Activated CD8-positive, alpha-beta memory T cell treated with anti-CD3 and anti-CD28 coated beads, Interleukin-2, amount 50 U/mL, for 1 hour (primary cell): ENCODE measurements at regions not wholly inside any gene's neighbourhood (a gene's known extent, or its start where the extent isn't known, plus 50 kb on each side); places are given as distances from the start of the nearest gene placed in this dataset.
"Not testable (repeated sequence)": the region's sequence is repeated elsewhere in the genome, so short reads cannot be mapped to it uniquely, and the experiment has no call there.

ENCODE experiments used
- DNase-seq: peaks from one replicate; pipeline ENCODE4 v3.0.0-alpha.2; 2020; ENCODE audit errors: extremely low read depth

DNA sequence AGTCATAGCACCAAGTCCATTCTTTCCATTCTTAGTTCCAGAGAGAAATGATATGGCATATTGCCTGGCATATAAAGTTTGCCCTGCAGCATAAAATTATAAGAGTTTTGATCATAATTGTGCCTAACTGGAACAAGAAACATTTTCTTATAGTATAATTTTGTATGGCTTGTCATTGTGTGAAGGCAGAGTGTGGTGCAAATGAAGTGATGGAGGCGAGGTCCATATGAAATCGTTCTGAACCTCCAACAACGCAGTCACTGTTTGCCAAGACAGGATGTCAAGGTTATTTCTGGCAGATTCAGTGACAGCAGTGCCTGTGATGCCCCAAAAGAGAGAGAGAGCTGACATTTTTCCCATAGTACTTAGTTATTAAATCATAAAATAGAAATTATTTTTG, 584.0 kb downstream of the ADGRL2 start:
- DNase-seq, result no peak

DNA sequence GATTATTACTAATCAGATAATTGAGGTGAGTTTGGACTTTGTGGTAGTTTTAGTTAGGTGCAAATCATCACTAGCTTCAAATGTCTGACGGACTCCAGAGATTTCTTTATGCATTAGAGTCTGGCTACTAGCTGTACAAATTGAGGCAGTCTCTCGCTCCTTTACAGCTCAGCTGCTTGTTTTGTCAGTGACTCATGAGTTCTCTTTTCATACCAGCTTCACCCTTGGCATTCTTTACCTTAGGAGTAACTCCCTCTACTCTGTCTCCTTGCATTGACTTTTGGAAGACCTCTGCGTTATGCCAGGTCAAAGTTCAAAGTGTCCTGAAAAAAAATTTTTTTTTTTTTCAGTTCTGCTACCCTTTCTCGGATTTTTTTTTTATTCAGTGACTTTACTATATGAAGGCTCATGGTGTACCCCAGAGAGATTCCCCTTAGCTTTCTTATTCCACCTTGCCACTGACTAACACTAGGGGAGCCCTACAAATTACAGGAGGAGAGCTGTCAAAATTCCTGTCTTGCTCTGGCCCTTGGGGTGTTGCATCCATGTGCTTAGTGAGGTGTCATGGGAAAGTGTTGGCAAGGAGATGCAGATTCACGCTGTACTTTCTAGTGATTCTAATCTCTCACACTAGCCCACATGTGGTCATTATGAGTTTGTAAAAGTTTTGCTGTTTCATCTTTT, 576.6 kb downstream of the ADGRL2 start:
- DNase-seq, result no peak

DNA sequence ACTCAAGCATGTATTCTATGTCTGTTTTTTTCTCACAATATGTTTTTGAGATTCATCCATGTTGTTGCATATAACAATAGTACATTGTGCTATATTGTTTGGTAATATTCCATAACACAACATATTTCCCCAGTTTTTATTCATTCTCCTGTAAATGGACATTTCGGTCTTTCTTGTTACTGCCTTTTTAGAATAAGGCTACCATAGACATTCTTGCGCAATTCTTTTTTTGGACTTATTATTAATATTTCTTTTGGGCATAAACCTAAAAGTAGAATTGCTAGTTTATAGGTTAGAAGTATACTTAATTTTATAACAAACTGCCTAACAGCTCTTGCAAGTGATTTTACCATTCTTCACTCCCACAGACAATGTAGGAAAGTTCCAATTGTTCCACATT, 573.0 kb downstream of the ADGRL2 start:
- no peak for DNase-seq

DNA sequence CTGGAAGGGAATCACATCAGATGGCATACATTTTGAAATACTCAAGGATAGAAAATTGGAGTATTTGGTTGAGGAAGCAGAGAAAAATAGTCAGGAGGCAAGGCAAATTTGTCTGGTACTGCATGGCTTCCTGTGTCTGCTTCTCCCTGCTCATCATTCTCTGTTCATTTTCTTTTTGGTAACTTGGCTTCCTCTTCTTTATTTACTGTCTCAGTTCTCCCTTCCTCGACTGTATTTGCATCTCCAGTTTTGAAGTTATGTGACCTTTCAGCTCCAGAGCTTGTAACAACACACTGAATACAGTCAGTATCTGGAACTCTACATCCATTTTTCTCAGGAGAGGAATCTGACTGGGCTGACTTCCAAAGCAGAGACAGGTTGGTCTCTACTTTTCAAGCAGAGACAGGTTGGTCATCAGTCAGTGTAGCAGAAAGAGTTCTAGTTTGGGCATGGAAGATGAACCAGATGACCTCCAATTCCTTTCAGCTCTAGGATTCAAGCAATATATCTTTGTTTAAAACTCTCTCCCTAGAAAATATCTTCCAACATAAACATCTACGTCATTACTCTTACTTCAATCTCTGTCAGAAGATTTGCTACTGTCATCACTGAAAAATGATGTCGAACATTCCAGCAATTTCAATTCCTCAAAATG, 571.2 kb downstream of the ADGRL2 start:
- no peak for DNase-seq

DNA sequence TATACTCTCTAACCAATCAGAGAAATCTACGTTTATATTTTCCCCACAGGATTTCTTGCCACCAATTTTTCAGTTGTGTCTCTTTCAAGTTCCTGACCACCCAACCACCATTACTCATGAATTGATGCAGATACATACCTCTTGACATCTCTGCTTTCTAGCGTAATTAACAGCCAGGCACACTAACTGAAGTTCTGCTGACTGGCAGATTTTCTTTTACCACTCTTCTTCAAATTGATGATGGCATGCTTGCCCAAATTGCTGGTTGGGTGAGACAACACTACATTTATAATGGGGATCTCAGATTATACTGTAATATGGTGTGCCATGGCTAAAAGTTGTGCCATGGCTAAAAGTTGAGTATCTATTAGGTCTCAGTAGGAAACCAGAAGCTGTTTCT, 566.7 kb downstream of the ADGRL2 start:
- no peak for DNase-seq

DNA sequence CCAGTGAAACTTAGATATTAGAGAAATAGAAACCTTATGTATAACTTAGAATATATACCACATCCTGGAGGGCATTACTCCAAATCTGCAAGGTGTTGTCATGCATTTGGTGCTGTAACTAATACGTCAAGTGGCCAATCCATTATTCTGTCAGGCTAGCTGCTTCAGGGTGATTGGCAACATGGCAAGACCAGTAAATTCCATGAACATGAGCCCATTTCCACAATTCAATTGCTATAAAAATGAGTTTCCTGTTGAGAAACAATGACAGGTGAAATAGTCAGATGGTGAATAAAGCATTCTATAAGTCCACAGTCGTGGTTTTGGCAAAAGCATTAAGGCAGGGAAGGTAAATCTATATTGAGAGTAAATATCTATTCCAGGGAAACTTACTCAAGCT, 566.0 kb downstream of the ADGRL2 start:
- DNase-seq, result no peak

DNA sequence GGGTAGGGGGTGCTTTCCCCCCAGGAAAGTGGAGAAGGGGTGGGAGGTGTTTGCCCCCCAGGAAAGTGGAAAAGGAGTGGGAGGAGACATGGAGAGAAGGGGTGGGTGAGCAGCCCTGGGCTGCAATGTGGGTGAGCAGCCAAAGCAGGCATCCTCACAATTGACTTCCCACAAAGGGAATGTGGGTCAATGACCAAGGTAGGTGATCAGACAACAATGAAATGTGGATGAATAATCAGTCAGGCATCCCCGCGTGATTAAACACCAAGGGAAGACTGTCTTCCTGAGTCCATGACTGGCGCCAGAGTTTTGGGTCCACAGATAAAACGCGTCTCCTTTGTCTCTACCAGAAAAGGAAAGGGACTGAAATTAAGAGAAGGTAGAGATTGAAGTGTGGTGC, 558.8 kb downstream of the ADGRL2 start:
- not testable (repeated sequence) for DNase-seq

DNA sequence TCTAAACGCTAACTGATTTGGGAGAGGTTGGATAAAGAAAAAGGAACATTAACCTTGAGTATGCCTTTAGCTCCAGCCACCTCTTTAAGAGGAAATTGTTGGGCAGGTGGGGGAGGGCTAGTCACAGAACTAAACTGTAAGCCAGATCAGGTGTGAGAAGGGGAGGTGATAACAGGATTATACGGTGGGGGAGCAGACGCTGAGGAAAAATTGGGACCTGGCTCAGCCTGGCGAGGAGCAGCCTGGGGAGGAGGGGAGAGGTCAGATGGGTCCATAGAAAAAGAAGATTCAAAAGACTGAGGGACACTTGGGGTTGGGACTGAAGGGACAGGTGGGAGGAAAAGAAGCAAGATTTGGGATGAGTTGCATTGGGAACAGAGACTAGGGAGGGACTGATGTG, 558.0 kb downstream of the ADGRL2 start:
- DNase-seq, result not testable (repeated sequence)

DNA sequence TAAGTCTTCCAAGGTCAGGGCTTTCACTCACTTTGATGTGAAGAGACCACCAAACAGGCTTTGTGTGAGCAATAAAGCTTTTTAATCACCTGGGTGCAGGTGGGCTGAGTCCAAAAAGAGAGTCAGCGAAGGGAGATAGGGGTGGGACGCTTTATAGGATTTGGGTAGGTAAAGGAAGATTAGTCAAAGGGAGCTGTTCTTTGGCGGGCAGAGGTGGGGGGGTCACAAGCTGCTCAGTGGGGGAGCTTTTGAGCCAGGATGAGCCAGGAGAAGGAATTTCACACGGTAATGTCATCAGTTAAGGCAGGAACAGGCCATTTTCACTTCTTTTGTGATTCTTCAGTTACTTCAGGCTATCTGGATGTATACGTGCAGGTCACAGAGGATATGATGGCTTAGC, 553.8 kb downstream of the ADGRL2 start:
- not testable (repeated sequence) for DNase-seq

DNA sequence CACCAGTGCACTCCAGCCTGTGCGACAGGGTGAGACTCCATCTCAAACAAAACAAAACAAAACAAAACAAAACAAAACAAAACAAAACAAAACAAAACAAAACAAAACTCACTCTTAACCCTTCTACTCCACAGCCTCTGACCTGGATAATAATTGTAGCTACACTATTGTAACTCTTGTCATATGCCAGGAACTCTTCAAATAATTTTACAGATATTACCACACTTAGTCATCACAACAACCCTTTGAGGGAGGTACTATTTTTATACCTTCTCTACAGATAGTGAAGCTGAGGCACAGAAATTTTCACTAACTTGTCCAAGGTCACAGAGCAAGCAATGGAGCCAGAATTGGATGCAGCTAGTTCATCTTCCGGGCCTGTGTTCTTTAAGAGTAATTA, 547.8 kb downstream of the ADGRL2 start:
- DNase-seq, result no peak

DNA sequence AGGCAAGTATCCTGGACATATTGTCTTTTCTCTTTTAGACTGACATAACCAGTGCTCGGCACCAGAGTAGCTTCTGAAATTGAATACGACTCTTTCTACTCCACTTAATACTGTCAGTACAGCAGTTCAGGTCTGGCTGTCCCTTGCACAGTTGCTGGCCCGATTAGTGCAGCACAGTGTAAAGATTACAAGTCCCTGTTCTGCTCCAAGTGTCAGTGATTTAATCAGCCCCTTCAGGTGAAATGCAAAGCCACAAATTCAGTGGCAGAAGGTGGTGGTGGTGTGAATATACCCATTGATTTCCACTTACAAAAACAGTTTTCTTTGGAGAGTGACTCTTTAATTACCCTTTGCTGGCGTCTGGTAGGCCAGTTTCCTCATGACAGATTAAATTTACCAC, 545.4 kb downstream of the ADGRL2 start:
- no peak for DNase-seq

DNA sequence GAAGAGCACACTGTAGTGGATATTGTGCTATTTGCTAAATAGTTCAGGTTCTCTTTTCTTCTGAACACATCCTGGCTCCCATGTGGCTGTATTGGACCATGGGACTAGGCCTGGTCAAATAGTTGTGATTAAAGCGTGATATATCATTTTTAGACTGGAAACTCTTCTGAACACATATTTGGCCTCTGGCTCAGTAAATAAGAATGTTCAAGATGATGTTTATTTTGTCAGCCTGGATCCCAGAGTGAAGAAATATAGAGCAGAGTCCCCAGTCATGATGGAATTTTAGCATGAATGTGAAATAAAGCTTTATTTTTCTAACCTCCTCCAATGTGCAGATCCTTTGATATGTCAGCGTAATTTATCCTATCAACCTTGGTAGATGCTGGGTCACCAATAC, 542.6 kb downstream of the ADGRL2 start:
- no peak for DNase-seq

DNA sequence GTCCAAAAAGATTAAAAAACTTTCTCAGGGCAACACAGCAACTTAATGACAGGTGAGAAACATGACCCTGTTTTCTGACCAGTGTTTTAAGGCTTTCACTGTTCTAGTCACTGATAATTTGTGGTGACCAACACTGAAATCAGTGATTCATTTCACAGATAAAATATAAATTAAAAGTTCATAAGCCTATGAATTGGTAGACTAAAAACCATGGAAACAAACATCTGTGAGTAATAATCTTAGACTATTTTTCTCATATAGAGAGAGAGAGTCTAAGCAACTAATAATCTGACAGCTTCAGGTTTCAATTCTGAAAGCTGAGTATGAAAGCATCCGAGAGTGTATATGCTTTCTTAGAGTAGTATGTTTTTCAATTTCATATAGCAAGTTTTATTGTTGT, 536.9 kb downstream of the ADGRL2 start:
- no peak for DNase-seq

DNA sequence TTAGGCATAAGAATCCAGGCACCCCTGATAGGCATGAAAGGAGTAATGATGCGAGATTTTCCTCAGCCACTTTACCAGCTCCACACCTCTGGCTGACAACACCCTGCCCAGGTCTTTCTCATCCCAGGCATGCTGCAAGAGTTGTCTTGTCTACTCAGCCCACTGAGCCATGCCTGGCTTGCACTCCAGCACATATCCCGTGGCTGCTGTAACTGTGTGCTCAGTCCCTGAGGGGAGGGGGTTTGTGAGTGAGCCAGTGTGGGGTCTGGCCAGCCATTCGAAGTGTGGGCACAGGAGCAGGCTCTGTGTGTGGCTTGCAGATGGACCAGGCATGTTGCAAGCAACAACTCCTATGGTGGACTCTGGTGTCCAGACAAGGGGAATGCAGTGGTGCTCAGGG, 529.6 kb downstream of the ADGRL2 start:
- DNase-seq, result no peak

DNA sequence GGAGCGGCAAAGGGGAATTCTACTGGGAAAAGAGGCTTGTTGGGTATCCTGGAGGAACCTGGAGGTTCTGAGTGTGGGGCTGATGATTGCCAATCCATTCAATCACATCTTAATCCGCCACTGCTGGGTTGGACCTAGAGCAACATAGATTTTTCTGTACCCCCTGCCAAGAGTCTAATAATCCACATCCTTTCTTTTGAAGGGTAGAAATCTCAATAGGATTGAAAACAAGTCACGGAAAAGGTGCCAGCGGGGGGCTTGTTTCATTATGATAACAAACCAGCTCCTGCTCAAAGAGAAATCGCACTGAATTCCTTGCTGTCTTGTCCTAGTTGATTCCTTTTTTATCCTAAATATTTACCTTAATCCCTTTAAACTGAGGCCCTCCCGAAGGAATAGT, 528.5 kb downstream of the ADGRL2 start:
- no peak for DNase-seq

DNA sequence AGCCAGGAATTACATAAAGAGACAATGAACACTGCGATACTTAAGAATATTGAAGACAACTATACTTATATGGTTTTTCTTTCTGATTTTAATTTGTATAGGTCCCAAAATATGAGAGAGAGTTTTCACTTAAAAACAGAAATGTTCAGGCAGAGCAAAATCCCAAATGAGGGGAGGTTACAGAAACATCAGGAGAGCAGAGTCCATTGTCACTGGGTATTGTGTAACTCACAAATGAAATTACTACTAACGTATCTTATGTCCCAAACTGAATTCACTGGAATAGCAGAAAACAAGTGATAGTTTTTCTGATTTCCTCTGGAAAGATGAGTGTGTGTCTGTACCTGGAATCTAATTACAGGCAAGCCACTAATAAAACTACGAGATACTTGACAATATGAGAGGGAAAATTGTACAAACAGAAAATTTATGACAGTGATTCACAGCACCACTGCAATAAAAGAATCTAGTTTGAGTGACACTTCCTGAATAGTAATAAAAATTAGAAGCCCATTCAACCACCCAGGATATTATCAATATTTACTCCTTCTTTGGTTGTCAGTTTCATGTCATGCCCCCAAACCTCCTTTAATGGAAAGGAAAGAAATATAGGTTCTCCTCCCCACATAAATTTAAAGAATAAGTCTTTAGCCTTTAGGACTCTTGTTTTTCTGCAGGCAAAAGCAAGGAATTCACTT, 522.6 kb downstream of the ADGRL2 start:
- DNase-seq, result no peak

DNA sequence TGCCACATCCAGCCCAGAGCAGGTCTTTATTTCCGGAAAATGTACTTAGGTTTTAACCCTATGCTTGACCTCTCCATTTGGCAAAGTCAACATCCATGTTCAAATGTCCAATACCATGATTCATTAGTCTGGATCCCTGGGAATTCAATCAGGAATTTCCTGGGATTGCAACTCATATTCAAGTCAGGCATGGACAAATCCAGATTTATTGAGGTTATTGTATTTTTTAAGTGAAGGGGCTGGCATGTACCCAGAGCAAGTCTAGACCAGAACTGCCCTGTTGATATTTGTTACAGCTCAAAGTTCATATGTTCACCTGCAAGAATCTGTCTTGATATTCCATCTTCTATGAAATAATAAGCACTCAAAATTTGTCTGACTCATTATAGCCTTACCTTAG, 521.1 kb downstream of the ADGRL2 start:
- DNase-seq, result no peak

DNA sequence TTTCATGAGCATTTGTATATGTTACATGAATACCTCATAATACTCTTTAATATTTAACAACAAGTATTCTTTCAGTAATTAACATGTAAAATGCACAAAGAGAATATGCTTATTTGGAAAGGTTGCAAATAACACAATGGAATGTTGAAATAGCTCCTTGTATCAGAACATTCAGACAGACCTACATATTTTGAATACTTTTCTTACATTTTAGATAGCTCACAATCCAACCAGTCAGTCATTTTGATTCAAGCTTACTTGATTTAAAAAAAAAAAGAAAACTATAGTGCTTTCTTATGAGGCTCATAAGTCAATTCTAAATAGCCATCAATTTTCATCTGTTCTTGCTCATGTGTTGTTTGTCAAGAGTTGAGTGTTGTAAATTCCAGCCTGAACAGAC, 518.8 kb downstream of the ADGRL2 start:
- DNase-seq, result no peak

DNA sequence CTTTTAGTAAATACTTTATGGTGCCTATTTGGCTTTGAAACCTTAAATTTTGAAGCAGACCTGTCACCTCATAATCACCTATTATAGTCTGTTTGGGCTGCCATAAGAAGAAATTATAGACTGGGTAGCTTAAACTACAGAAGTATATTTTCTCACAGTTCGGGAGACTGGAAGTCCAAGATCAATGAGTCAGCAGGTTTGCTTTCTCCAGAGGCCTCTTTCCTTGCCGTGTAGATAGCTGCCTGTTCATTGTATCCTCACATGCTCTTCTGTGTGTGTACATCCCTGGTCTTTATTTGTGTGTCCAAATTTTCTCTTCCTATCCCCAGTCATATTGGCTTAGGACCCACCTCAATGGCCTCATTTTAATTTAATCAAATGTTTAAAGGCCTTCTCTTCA, 518.2 kb downstream of the ADGRL2 start:
- DNase-seq, result no peak

DNA sequence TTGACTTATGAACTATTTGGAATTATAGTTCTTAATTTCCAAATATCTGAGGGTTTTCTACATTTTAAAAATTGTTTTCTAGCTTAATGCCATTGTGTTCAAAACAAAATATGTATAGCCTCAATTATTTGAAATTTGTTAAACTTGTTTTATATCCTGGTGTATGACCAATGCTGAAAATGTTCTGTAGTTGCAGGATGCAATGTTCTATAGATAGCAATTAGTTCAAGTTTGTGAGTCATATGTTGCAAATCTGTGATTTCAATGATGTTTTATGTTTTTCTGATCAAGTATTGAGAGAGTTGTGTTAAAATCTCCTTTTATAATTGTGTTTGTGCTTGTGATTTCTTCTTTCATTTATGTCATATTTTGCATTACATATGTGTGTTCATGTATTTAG, 517.5 kb downstream of the ADGRL2 start:
- no peak for DNase-seq

DNA sequence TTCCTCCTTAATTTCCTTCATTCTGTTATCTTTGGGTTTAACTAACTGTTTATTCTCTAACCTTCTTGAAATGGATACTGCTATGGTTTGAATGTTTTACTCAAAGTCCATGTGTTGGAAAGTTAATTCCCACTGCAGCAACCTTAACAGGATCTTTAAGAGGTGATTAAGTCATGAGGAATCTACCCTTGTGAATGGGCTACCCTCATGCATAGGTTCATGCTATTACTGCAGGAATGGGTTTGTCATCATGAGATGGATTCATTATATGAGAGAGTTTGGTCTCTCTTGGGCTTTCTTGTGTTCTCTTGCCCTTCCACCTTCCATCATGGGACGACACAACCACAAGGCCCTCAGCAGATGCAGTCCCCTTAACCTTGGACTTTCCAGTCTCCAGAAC, 516.9 kb downstream of the ADGRL2 start:
- no peak for DNase-seq

DNA sequence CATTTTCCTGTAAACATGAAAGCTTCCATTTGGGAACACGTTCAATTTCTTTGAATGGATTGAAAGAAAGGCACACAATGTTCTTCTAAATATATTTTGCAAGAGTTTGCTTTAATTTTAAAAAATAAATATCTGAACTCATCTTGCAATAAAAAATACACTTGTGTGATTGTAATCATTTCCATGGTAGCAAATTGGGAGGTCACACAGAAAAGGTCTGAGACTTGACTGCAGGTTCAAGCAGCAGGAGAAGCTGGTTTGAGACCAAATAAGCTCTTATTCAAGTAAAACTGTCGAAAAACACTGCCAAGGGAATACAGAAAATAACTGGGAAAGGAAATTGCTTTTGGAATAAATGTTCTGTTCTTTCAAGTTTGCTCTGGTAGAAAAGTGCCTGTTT, 498.9 kb downstream of the ADGRL2 start:
- DNase-seq, result no peak

DNA sequence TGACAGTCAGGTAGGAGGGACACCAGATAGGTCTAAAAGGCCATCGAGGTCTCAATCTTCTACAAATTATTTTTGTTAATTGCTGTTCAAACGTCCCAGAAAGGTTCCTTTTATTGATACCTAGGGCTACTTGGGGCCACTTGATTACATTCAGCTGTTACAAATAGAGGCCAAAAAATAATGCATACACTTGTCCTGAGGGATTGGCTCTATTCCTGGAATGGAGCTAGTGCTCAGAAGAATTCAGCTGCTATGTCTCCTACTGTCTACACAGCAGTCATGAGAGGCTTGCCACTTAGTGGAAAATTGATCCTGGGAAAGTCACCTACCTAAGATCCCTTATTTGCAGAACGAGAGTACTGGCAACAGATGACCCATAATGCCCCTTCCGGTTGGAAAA, 498.3 kb downstream of the ADGRL2 start:
- no peak for DNase-seq
